ENCODE measurements at regions not wholly inside any gene's neighbourhood (a gene's known extent, or its start where the extent isn't known, plus 50 kb on each side); places are given as distances from the start of the nearest gene placed in this dataset.
"Not testable (repeated sequence)": the region's sequence is repeated elsewhere in the genome, so short reads cannot be mapped to it uniquely, and the experiment has no call there.

- FAIRE-seq = no peak
Observed at GRCh38 chr2:144785253-144785652, 265.3 kb upstream of the ZEB2 start.

GRCh38 chr2:144780983-144781382 is 261.1 kb upstream of the ZEB2 start:
- FAIRE-seq = no peak

GRCh38 chr2:144776766-144777165 is 256.8 kb upstream of the ZEB2 start:
- FAIRE-seq = no peak

GRCh38 chr2:144774809-144775208 is 254.9 kb upstream of the ZEB2 start:
- no peak for FAIRE-seq

GRCh38 chr2:144771348-144771747 is 251.4 kb upstream of the ZEB2 start:
- FAIRE-seq = no peak

- FAIRE-seq = no peak
Observed at GRCh38 chr2:144770616-144771230, 250.8 kb upstream of the ZEB2 start.

- FAIRE-seq = not testable (repeated sequence)
Observed at GRCh38 chr2:144760939-144761338, 241.0 kb upstream of the ZEB2 start.

- no peak for FAIRE-seq
Observed at GRCh38 chr2:144759746-144760145, 239.8 kb upstream of the ZEB2 start.

GRCh38 chr2:144758196-144758595 is 238.3 kb upstream of the ZEB2 start:
- not testable (repeated sequence) for FAIRE-seq

GRCh38 chr2:144753416-144753815 is 233.5 kb upstream of the ZEB2 start:
- FAIRE-seq = no peak

- FAIRE-seq = no peak
Observed at GRCh38 chr2:144751142-144751905, 231.4 kb upstream of the ZEB2 start.

- no peak for FAIRE-seq
Observed at GRCh38 chr2:144749188-144749587, 229.3 kb upstream of the ZEB2 start.

- FAIRE-seq = no peak
Observed at GRCh38 chr2:144748443-144748842, 228.5 kb upstream of the ZEB2 start.

- FAIRE-seq = no peak
Observed at GRCh38 chr2:144747571-144747970, 227.7 kb upstream of the ZEB2 start.

- FAIRE-seq = no peak
Observed at GRCh38 chr2:144745424-144745823, 225.5 kb upstream of the ZEB2 start.

GRCh38 chr2:144738749-144739148 is 218.8 kb upstream of the ZEB2 start:
- no peak for FAIRE-seq

- no peak for FAIRE-seq
Observed at GRCh38 chr2:144730711-144731110, 210.8 kb upstream of the ZEB2 start.

- FAIRE-seq = not testable (repeated sequence)
Observed at GRCh38 chr2:144724460-144724859, 204.5 kb upstream of the ZEB2 start.

GRCh38 chr2:144718376-144718775 is 198.5 kb upstream of the ZEB2 start:
- no peak for FAIRE-seq

GRCh38 chr2:144715992-144716391 is 196.1 kb upstream of the ZEB2 start:
- FAIRE-seq = no peak

- no peak for FAIRE-seq
Observed at GRCh38 chr2:144713410-144713809, 193.5 kb upstream of the ZEB2 start.

GRCh38 chr2:144712550-144712940 is 192.6 kb upstream of the ZEB2 start:
- no peak for FAIRE-seq

- FAIRE-seq = no peak
Observed at GRCh38 chr2:144711630-144712549, 192.0 kb upstream of the ZEB2 start.

GRCh38 chr2:144711084-144711483 is 191.2 kb upstream of the ZEB2 start:
- FAIRE-seq = no peak

Measured in G401.6 (cell line).